H9 (cell line): ENCODE measurements at regions not wholly inside any gene's neighbourhood (a gene's known extent, or its start where the extent isn't known, plus 50 kb on each side); places are given as distances from the start of the nearest gene placed in this dataset.
A peak's percentile ranks its signal among the peaks of the same experiment; 100 is the strongest.

Experiments used
- DNase-seq: peaks from one replicate; pipeline ENCODE4 v3.0.0-alpha.2; 2017
- H2AFZ ChIP-seq: one replicate; pipeline ENCODE4 v1.6.1; 2013; ENCODE audit warnings: mild to moderate bottlenecking, low read length, control low read depth, moderate library complexity
- H2AK5ac ChIP-seq: 2 replicates; pipeline ENCODE4 v1.6.1; 2013; ENCODE audit warnings: low read length, control low read depth, mixed read lengths; ENCODE audit not compliant: insufficient read length
- H2BK120ac ChIP-seq: one replicate; pipeline ENCODE4 v1.6.1; 2013; ENCODE audit warnings: low read depth, mild to moderate bottlenecking, low read length, control low read depth, inconsistent platforms; ENCODE audit not compliant: poor library complexity, severe bottlenecking
- H2BK12ac ChIP-seq: 2 replicates; pipeline ENCODE4 v1.6.1; 2013; ENCODE audit warnings: low read length, control low read depth, mixed read lengths, low read depth; ENCODE audit not compliant: insufficient read length
- H2BK15ac ChIP-seq: 2 replicates; pipeline ENCODE4 v1.6.1; 2013; ENCODE audit warnings: low read depth, low read length, control low read depth
- H2BK20ac ChIP-seq: one replicate; pipeline ENCODE4 v1.6.1; 2013; ENCODE audit warnings: low read depth, mild to moderate bottlenecking, low read length, control low read depth, inconsistent platforms; ENCODE audit not compliant: poor library complexity, severe bottlenecking
- H2BK5ac ChIP-seq: 2 replicates; pipeline ENCODE4 v1.6.1; 2013; ENCODE audit warnings: low read length, control low read depth, mixed read lengths; ENCODE audit not compliant: insufficient read length
- H3K14ac ChIP-seq: 2 replicates; pipeline ENCODE4 v1.6.1; 2013; ENCODE audit warnings: low read length, control low read depth; ENCODE audit not compliant: insufficient read depth
- H3K18ac ChIP-seq: 2 replicates; pipeline ENCODE4 v1.6.1; 2013; ENCODE audit warnings: low read depth, mild to moderate bottlenecking, mixed read lengths, low read length, control low read depth; ENCODE audit not compliant: insufficient read length
- H3K23ac ChIP-seq: 2 replicates; pipeline ENCODE4 v1.6.1; 2013; ENCODE audit warnings: low read length, control low read depth, mixed read lengths, low read depth; ENCODE audit not compliant: insufficient read length
- H3K23me2 ChIP-seq: 2 replicates; pipeline ENCODE4 v1.6.1; 2013; ENCODE audit warnings: low read depth, mild to moderate bottlenecking, mixed read lengths, low read length, control low read depth; ENCODE audit not compliant: insufficient read length, poor library complexity, severe bottlenecking
- H3K27ac ChIP-seq: 2 replicates; pipeline ENCODE4 v1.5.1; 2013; ENCODE audit warnings: low read length, control low read depth, mixed read lengths, low read depth; ENCODE audit not compliant: insufficient read length
- H3K27me3 ChIP-seq: 2 replicates; pipeline ENCODE4 v1.6.1; 2013; ENCODE audit warnings: low read length, control low read depth, inconsistent platforms; ENCODE audit not compliant: insufficient read depth
- H3K4ac ChIP-seq: 2 replicates; pipeline ENCODE4 v1.6.1; 2013; ENCODE audit warnings: low read depth, mild to moderate bottlenecking, control low read depth, inconsistent platforms, low read length, moderate library complexity
- H3K4me1 ChIP-seq: 2 replicates; pipeline ENCODE4 v1.6.1; 2013; ENCODE audit warnings: low read length, control low read depth, inconsistent platforms; ENCODE audit not compliant: insufficient read depth
- H3K4me2 ChIP-seq: 2 replicates; pipeline ENCODE4 v1.6.1; 2013; ENCODE audit warnings: low read length, control low read depth, mixed read lengths; ENCODE audit not compliant: insufficient read length, insufficient read depth
- H3K56ac ChIP-seq: 2 replicates; pipeline ENCODE4 v1.6.1; 2013; ENCODE audit warnings: low read depth, mild to moderate bottlenecking, mixed read lengths, low read length, control low read depth; ENCODE audit not compliant: insufficient read length
- H3K79me1 ChIP-seq: 2 replicates; pipeline ENCODE4 v1.6.1; 2013; ENCODE audit warnings: low read depth, mild to moderate bottlenecking, moderate library complexity, low read length, control low read depth, inconsistent platforms; ENCODE audit not compliant: insufficient read depth, poor library complexity, severe bottlenecking
- H3K79me2 ChIP-seq: 2 replicates; pipeline ENCODE4 v1.6.1; 2013; ENCODE audit warnings: low read length, control low read depth, inconsistent platforms; ENCODE audit not compliant: insufficient read depth
- H3K9ac ChIP-seq: 2 replicates; pipeline ENCODE4 v1.6.1; 2013; ENCODE audit warnings: low read length, control low read depth, mixed read lengths; ENCODE audit not compliant: insufficient read length; ENCODE audit errors: extremely low read depth
- H3K9me3 ChIP-seq: one replicate; pipeline ENCODE4 v1.6.1; 2013; ENCODE audit warnings: low read depth, low read length, inconsistent platforms; ENCODE audit not compliant: control insufficient read depth
- H3T11ph ChIP-seq: one replicate; pipeline ENCODE4 v1.6.1; 2013; ENCODE audit warnings: mild to moderate bottlenecking, low read length, control low read depth, inconsistent platforms
- H4K20me1 ChIP-seq: one replicate; pipeline ENCODE4 v1.6.1; 2013; ENCODE audit not compliant: control insufficient read depth, insufficient read length, insufficient read depth
- H4K5ac ChIP-seq: 2 replicates; pipeline ENCODE4 v1.6.1; 2013; ENCODE audit warnings: low read depth, mild to moderate bottlenecking, mixed read lengths, low read length, control low read depth; ENCODE audit not compliant: insufficient read length
- H4K8ac ChIP-seq: replicated peaks from 2 replicates; pipeline ENCODE4 v1.6.1; 2013; ENCODE audit warnings: low read length, control low read depth, mixed read lengths, low read depth; ENCODE audit not compliant: insufficient read length
- H4K91ac ChIP-seq: 2 replicates; pipeline ENCODE4 v1.6.1; 2013; ENCODE audit warnings: low read depth, mild to moderate bottlenecking, moderate library complexity, mixed read lengths, low read length, control low read depth; ENCODE audit not compliant: insufficient read length
- H3K27ac Mint-ChIP-seq, 3 experiments: 2 replicates in 2 of 3; 3 replicates in 1 of 3; pipeline ENCODE4 v1.8.0; 2020 to 2021; ENCODE audit warnings: mixed read lengths in 3 of 3, mild to moderate bottlenecking in 1 of 3, moderate library complexity in 1 of 3
- H3K27me3 Mint-ChIP-seq: 2 replicates; pipeline ENCODE4 v1.8.0; 2021; ENCODE audit warnings: low read depth, mild to moderate bottlenecking, moderate library complexity, mixed read lengths
- H3K36me3 Mint-ChIP-seq, 3 experiments: 2 replicates in 2 of 3; 3 replicates in 1 of 3; pipeline ENCODE4 v1.8.0; 2020 to 2021; ENCODE audit warnings: low read depth in 3 of 3, mixed read lengths in 3 of 3; ENCODE audit not compliant: insufficient read depth in 1 of 3
- H3K4me1 Mint-ChIP-seq, 2 experiments: 2 replicates each; pipeline ENCODE4 v1.8.0; 2020; ENCODE audit warnings: mixed read lengths in 2 of 2
- H3K4me3 Mint-ChIP-seq, 2 experiments: 2 replicates in 1 of 2; 3 replicates in 1 of 2; pipeline ENCODE4 v1.8.0; 2020 to 2021; ENCODE audit warnings: mild to moderate bottlenecking in 2 of 2, mixed read lengths in 2 of 2, moderate library complexity in 1 of 2
- H3K9me3 Mint-ChIP-seq, 2 experiments: 2 replicates in 1 of 2; 3 replicates in 1 of 2; pipeline ENCODE4 v1.8.0; 2020; ENCODE audit warnings: mild to moderate bottlenecking in 2 of 2, mixed read lengths in 2 of 2, moderate library complexity in 1 of 2
- WGBS: extraction: QIAGEN DNeasy Blood & Tissue Kit; methylation state at CpG from one replicate; pipeline ENCODE4 v1.1.7; 2013; ENCODE audit warnings: missing lambda C conversion rate, low lambda C conversion rate, mixed read lengths; ENCODE audit not compliant: insufficient read length; ENCODE audit errors: extremely low coverage; 5-methylcytosine and 5-hydroxymethylcytosine counted together
- TF ChIP-seq, protein P1 (sequence below): fragments of 200-600 bp; sonication (generic); conservative IDR thresholded peaks from 3 replicates; pipeline ENCODE4 v1.8.0; 2021; ENCODE audit warnings: antibody characterized with exemption, mild to moderate bottlenecking

DNA sequence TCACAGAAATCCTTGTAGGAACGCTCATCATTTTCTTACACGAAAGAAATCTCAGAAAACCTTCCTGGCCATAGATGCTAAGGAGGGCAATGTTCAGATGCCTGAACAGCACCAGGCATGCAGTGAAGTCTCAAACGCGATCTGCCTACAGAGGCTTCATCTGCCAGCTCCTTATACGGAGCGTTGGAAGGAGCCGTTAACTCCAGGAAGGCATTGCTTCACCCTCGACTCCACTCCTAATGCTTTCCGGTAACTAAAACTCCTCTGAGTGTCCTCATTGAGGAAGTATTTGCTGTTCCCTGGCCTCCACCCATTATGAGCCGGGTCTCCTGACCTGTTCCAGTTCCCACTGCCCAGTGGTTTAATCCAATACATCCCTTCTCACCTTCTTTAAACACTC, 502.7 kb downstream of the BCL11B start:
- Histone ChIP-seq H3K14ac (no peak overlapping the region), H2BK15ac (no peak overlapping the region), H3K27me3 (no peaks in the 10 kb centered on the region), H3K4me2 (no peak overlapping the region), H2BK5ac (no peak overlapping the region), H3K18ac (no peak overlapping the region), H2AK5ac (no peak overlapping the region), H3K4me1 (no peaks in the 10 kb centered on the region), H3K56ac (no peak overlapping the region), H3K27ac (no peak overlapping the region), H4K91ac (no peak overlapping the region), H3K23me2 (no peaks in the 10 kb centered on the region), H3K79me2 (no peaks in the 10 kb centered on the region), H4K5ac (no peak overlapping the region), H3T11ph (no peak overlapping the region), H2AFZ (peak overlapping the region; percentile 53), H4K20me1 (no peaks in the 10 kb centered on the region), H3K9me3 (no peaks in the 10 kb centered on the region), H3K23ac (no peak overlapping the region), H3K4ac (no peak overlapping the region), H2BK20ac (no peak overlapping the region), H4K8ac (no peak overlapping the region), H3K9ac (no peak overlapping the region), H2BK12ac (no peak overlapping the region), H2BK120ac (no peak overlapping the region), H3K79me1 (no peaks in the 10 kb centered on the region)
- Mint-ChIP-seq H3K27me3 (peaks cover 3% of the 10 kb centered on the region; the same call in 1 of the 2 replicates), H3K36me3 (no peaks in the 10 kb centered on the region), H3K9me3 (no peaks in the 10 kb centered on the region), H3K4me3 (no peak overlapping the region), H3K27ac (no peak overlapping the region), H3K4me1 (peaks cover 11 to 12% of the 10 kb centered on the region in 2 experiments)
- TF ChIP-seq, protein P1, sequence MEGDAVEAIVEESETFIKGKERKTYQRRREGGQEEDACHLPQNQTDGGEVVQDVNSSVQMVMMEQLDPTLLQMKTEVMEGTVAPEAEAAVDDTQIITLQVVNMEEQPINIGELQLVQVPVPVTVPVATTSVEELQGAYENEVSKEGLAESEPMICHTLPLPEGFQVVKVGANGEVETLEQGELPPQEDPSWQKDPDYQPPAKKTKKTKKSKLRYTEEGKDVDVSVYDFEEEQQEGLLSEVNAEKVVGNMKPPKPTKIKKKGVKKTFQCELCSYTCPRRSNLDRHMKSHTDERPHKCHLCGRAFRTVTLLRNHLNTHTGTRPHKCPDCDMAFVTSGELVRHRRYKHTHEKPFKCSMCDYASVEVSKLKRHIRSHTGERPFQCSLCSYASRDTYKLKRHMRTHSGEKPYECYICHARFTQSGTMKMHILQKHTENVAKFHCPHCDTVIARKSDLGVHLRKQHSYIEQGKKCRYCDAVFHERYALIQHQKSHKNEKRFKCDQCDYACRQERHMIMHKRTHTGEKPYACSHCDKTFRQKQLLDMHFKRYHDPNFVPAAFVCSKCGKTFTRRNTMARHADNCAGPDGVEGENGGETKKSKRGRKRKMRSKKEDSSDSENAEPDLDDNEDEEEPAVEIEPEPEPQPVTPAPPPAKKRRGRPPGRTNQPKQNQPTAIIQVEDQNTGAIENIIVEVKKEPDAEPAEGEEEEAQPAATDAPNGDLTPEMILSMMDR = no peak
- DNase-seq = no peak
- WGBS = no CpG with 5 or more reads among the region's 10 CpGs
